NB4 (cell line): ENCODE measurements at regions not wholly inside any gene's neighbourhood (a gene's known extent, or its start where the extent isn't known, plus 50 kb on each side); places are given as distances from the start of the nearest gene placed in this dataset.

ENCODE experiments used
- MYC ChIP-seq: IDR thresholded peaks from 2 replicates; pipeline ENCODE4 v1.6.1; 2011; ENCODE audit warnings: low read depth, low read length
- POLR2A ChIP-seq: IDR thresholded peaks from 2 replicates; pipeline ENCODE4 v1.6.1; 2011; ENCODE audit warnings: mild to moderate bottlenecking; ENCODE audit not compliant: insufficient read length; ENCODE audit errors: extremely low read depth
- TF ChIP-seq, protein P1 (sequence below): IDR thresholded peaks from one replicate; pipeline ENCODE4 v1.5.1; 2012; ENCODE audit warnings: low read depth, low read length
- TF ChIP-seq, protein P2 (sequence below): IDR thresholded peaks from 2 replicates; pipeline ENCODE4 v1.6.1; 2011; ENCODE audit warnings: low read depth, low read length

DNA sequence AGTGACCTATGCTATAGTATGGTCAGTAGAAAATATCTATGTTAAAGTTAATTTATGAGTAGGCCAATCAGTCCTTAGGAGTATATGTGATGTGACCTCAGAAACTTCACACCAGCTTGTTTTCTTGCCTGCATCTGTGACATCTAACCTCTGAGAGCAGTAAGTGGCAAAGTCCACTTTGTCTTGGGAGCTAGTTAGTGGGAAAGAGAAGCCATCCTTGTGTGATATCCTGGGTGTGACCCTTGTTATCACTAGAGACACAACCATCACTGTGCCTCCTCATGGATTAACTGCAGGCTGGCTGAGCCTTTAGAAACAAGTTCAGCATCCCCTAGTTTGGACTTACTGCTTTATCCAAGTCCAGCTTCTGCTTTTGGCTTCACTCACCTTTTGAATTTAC, 170.6 kb upstream of the STXBP6 start:
- TF ChIP-seq, protein P1, sequence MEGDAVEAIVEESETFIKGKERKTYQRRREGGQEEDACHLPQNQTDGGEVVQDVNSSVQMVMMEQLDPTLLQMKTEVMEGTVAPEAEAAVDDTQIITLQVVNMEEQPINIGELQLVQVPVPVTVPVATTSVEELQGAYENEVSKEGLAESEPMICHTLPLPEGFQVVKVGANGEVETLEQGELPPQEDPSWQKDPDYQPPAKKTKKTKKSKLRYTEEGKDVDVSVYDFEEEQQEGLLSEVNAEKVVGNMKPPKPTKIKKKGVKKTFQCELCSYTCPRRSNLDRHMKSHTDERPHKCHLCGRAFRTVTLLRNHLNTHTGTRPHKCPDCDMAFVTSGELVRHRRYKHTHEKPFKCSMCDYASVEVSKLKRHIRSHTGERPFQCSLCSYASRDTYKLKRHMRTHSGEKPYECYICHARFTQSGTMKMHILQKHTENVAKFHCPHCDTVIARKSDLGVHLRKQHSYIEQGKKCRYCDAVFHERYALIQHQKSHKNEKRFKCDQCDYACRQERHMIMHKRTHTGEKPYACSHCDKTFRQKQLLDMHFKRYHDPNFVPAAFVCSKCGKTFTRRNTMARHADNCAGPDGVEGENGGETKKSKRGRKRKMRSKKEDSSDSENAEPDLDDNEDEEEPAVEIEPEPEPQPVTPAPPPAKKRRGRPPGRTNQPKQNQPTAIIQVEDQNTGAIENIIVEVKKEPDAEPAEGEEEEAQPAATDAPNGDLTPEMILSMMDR: no peak
- no peak for TF ChIP-seq POLR2A
- TF ChIP-seq, protein P2, sequence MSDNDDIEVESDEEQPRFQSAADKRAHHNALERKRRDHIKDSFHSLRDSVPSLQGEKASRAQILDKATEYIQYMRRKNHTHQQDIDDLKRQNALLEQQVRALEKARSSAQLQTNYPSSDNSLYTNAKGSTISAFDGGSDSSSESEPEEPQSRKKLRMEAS: no peak
- no peak for TF ChIP-seq MYC
